ENCODE measurements at regions not wholly inside any gene's neighbourhood (a gene's known extent, or its start where the extent isn't known, plus 50 kb on each side); places are given as distances from the start of the nearest gene placed in this dataset.

- no peak overlapping the region for H3K4ac ChIP-seq (replicated peaks; ENCODE audit: insufficient read length, low read depth, low read length)
- 90% methylated on average over 5 of the region's 5 CpGs; no CpG with 5 or more reads in 1 of the 2 experiments for WGBS, 2 experiments (ENCODE audit: extremely low coverage in 1 of 2, insufficient coverage in 1 of 2, insufficient read length in 1 of 2, insufficient replicate concordance in 2 of 2, low coverage in 1 of 2, low lambda C conversion rate in 2 of 2, missing lambda C conversion rate in 1 of 2)
- H2BK5ac ChIP-seq (ENCODE audit: low read depth, low read length) = no peak overlapping the region
- H2AFZ ChIP-seq (ENCODE audit: low read length) = no peak overlapping the region
- no peaks in the 10 kb centered on the region for H3K79me1 ChIP-seq (ENCODE audit: low read depth, low read length)
- H3K9ac ChIP-seq (replicated peaks in 1 of 4; ENCODE audit: extremely low read depth in 1 of 4, low read depth in 3 of 4, low read length in 3 of 4) = no peak overlapping the region
- no peak for FAIRE-seq
- no peak overlapping the region for H2BK12ac ChIP-seq (ENCODE audit: low read depth, low read length)
- H3K23ac ChIP-seq (ENCODE audit: insufficient read length) = no peak overlapping the region
- no peaks in the 10 kb centered on the region for H3K27me3 ChIP-seq (replicated peaks in 1 of 4; ENCODE audit: control insufficient read depth in 3 of 4, extremely low read depth in 1 of 4, insufficient read depth in 3 of 4, low read length in 3 of 4)
- H3K36me3 ChIP-seq (ENCODE audit: control insufficient read depth in 2 of 4, insufficient read depth in 4 of 4, low read length in 3 of 4) = no peaks in the 10 kb centered on the region
- 0 out of 7 replicates have a peak, but pooled peaks cover 0 to 2% (median 0%) of the 10 kb centered on the region in 4 experiments for H3K4me1 ChIP-seq (replicated peaks in 1 of 4; ENCODE audit: control insufficient read depth in 3 of 4, insufficient read depth in 4 of 4, low read length in 3 of 4)
- H3K9me3 ChIP-seq (ENCODE audit: insufficient read depth in 2 of 2, low read depth in 1 of 2, low read length in 1 of 2) = no peaks in the 10 kb centered on the region
- no peaks in the 10 kb centered on the region for H3K79me2 ChIP-seq (ENCODE audit: control insufficient read depth in 1 of 2, insufficient read depth in 2 of 2, low read length in 2 of 2)
- H3K56ac ChIP-seq (replicated peaks; ENCODE audit: insufficient read length, low read depth, low read length) = no peak overlapping the region
- H2BK120ac ChIP-seq (replicated peaks; ENCODE audit: low read depth, low read length) = no peak overlapping the region
- H2AK5ac ChIP-seq (ENCODE audit: low read depth, low read length) = no peak overlapping the region
- no peak overlapping the region for H4K8ac ChIP-seq (ENCODE audit: extremely low read depth, insufficient read depth, low read length)
- ChIA-PET POLR2A (ENCODE audit: partially characterized antibody) (interaction anchor here (1.2 kb wide), 1 partner anchor 13 kb away, joined by 3 read pairs; no protein-coding TSS in a partner anchor), CTCF (ENCODE audit: partially characterized antibody) (no interaction called here)
- no peak overlapping the region for H3K4me2 ChIP-seq (ENCODE audit: insufficient read depth in 1 of 2, low read depth in 2 of 2, low read length in 2 of 2)
- no peak overlapping the region for H4K5ac ChIP-seq (ENCODE audit: insufficient read length, low read depth, low read length)
- H2BK15ac ChIP-seq (ENCODE audit: low read length) = no peak overlapping the region
- H4K20me1 ChIP-seq (replicated peaks in 1 of 2; ENCODE audit: control insufficient read depth in 1 of 2, insufficient read depth in 2 of 2, low read length in 2 of 2) = no peaks in the 10 kb centered on the region
- no peak overlapping the region for H3K27ac ChIP-seq (ENCODE audit: low read depth, low read length)
- DNase-seq (ENCODE audit: low read depth in 1 of 2, low spot score in 2 of 2) = no peak
- no peak overlapping the region for H2BK20ac ChIP-seq (ENCODE audit: low read length)
- H4K91ac ChIP-seq (replicated peaks; ENCODE audit: insufficient read length, low read length) = no peak overlapping the region
- H3K23me2 ChIP-seq (ENCODE audit: low read depth, low read length) = no peaks in the 10 kb centered on the region
- H3K4me3 ChIP-seq (ENCODE audit: extremely low read depth in 1 of 4, insufficient read depth in 2 of 4, low read depth in 3 of 4, low read length in 4 of 4) = no peak overlapping the region
- no peak overlapping the region for H3K14ac ChIP-seq (ENCODE audit: insufficient read length)
- H3K18ac ChIP-seq (ENCODE audit: extremely low read depth, low read length) = no peak overlapping the region
- TF ChIP-seq NANOG (IDR thresholded peaks at IDR 0.05; ENCODE audit: insufficient read depth, low read depth, low read length, poor library complexity, severe bottlenecking) (no peak), MAFK (IDR thresholded peaks at IDR 0.05; ENCODE audit: low read depth, low read length) (no peak), SIN3A (conservative IDR thresholded peaks at IDR 0.05 in 1 of 2, IDR thresholded peaks at IDR 0.05 in 1 of 2; ENCODE audit: low read depth in 1 of 2, low read length in 2 of 2) (no peak), CTBP2 (IDR thresholded peaks at IDR 0.05; ENCODE audit: borderline replicate concordance, insufficient read depth, insufficient read length, low read length) (no peak), KDM4A (IDR thresholded peaks at IDR 0.05; ENCODE audit: low read depth, low read length, severe bottlenecking) (no peak), POLR2A (IDR thresholded peaks at IDR 0.05; ENCODE audit: control extremely low read depth in 1 of 2, low read depth in 2 of 2, low read length in 2 of 2) (no peak), HDAC6 (IDR thresholded peaks at IDR 0.05; ENCODE audit: low read depth, low read length) (no peak), RBBP5 (IDR thresholded peaks at IDR 0.05; ENCODE audit: borderline replicate concordance, low read depth, low read length) (no peak), EZH2 (IDR thresholded peaks at IDR 0.05; ENCODE audit: low read depth, low read length, severe bottlenecking) (no peak), ASH2L (IDR thresholded peaks at IDR 0.05; ENCODE audit: low read length) (no peak), CHD1 (IDR thresholded peaks at IDR 0.05; ENCODE audit: low read depth, low read length) (no peak), CREB1 (IDR thresholded peaks at IDR 0.05) (no peak), SP1 (IDR thresholded peaks at IDR 0.05; ENCODE audit: low read depth, low read length) (no peak), GTF2F1 (IDR thresholded peaks at IDR 0.05; ENCODE audit: borderline replicate concordance, low read depth, low read length) (no peak), KDM5A (IDR thresholded peaks at IDR 0.05; ENCODE audit: low read length) (no peak), ZNF274 (IDR thresholded peaks at IDR 0.05; ENCODE audit: borderline replicate concordance, extremely low read depth, low read length) (no peak)
These were observed 68.2 kb upstream of the CHD1 start for GRCh38 chr5:98997000-98997399.

Data from H1 (cell line).